Bone marrow (tissue), 2 donors: ENCODE measurements at regions not wholly inside any gene's neighbourhood (a gene's known extent, or its start where the extent isn't known, plus 50 kb on each side); places are given as distances from the start of the nearest gene placed in this dataset.

ENCODE experiments used
- DNase-seq, 2 donors: peaks; one replicate each; lab custom pipeline; 2025; lab: John Stamatoyannopoulos, UW

DNA sequence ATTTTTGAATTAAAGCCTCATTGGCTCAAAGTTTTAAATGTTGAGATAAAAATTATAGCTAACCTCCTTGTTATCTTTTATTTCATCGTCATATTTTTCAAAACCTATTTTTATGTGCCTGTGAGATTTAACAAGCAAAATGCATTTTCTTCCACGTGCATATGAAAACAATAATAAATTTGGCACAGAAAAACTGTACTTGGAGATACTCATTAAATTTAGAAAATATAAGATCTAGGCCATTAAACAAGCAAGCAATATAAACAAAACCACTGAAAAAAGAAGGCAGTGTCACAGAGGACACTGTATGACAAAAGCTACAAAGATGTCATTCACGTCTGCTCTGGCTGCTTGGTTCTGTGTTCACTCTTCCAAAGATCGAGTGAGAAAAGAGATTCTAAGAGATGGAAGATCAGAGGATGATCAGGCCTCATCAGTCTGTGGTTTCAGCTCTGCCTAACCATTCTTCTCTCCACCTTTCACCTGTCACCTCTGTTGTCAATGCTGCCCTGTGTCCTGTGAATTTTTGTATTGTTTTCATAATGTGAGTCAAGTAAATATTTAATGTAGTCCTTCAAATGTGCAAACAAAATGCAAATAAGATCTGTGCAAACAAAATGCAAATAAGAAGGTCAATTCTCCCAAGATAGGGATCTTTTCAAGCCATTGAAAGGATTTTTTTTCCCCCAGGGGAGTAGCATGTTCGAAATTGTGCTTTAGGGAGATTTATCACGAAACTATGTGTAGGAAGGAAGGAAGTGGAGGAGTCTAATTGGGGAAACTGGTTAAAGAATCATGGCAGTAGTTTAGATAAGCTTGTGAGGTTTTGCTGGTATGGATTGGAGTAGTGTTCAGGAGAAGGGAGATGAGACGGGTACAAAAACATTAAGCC lies 138.7 kb upstream of the RBMS1 start:
- no peak for DNase-seq

DNA sequence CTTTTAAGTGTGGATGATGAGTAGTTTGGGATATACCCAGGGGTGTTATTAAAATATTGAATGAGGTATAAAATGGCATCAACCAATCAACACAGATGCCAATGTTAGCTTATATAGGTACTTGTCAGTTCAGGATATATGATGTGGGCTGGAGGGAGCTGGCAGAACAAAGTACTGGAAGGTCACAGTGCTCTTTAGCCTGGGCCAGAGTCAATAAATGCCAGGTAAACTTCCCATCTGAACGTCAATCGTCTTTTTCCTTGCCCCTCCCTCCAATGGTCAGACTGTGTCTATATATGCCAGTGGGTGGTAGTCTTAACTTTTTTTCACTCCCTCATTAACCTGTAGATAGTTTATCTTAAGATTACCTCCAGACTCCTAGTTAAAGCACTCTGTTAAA lies 140.8 kb upstream of the RBMS1 start:
- DNase-seq, result no peak

DNA sequence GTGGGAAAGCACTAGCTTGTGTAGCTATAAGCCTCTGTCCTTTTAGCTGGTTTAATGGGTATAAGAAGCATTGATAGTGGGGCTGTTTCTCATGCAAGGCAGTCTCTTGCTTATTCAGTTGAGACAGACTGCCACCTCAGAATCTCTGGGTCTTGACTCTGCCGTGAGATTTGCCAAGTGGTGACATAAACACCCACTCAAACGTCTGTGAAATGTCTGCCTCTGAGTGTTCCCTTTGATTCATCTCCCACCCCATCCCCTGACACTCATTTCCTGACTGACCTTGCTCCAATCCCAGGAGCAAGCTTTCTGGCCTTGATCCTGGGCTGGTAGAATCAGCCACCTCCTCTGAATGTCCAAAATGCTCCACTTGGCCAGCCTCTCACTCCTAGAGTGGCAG lies 141.9 kb upstream of the RBMS1 start:
- no peak for DNase-seq

DNA sequence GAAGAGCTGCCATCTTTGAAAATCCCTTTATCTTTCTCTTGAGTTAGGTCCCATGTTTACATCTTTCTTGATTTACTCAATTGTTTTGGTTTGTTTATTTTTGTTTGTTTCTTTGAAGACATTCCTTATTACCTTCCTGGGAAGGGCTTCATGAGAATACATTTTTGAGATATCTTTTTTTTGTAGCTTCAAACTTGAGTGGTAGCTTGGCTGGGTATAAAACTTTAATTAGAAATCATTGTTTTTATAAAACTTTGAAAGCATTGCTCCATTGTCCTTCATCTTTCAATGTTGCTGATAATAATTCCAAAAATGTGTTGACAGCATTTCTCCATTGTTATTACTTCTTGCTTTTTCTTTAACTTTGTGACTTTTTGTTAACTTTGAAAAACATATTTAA lies 145.9 kb upstream of the RBMS1 start:
- DNase-seq, result no peak

DNA sequence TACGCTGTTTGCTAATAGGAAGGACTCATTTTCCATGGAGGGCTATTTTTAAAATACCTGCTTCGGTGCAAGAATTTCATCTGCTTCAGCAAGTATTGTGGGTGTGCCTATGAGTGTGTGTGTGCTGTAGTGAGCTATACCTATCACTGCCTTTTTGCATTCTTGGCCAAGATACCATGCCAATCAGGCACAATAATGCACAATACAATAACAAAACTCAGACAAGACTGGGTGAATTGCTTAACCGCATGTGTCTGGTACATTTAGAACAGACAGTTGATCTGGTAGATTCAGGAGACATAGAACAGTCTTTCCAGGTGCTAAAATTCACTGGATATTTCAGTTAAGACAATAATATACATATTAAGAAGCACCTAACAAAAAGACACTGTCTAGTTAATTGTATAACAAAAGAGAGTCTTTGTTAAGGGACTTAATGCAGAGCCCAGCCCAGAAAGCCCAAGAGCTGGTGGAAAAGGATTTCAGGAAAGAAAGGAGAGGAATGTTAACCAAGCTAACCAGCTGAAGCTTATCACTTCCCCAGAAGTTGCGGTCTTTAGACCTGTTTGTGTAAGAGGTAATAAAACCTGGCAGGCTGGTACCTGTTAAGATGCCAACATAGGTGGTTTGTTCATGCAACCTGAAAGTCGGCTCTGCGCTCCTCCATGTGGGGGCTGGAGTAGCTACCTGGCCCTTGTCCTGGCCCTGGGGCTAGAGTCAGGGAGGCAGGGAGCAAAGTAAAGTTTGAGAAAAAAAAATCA lies 153.3 kb upstream of the RBMS1 start:
- DNase-seq, result no peak

DNA sequence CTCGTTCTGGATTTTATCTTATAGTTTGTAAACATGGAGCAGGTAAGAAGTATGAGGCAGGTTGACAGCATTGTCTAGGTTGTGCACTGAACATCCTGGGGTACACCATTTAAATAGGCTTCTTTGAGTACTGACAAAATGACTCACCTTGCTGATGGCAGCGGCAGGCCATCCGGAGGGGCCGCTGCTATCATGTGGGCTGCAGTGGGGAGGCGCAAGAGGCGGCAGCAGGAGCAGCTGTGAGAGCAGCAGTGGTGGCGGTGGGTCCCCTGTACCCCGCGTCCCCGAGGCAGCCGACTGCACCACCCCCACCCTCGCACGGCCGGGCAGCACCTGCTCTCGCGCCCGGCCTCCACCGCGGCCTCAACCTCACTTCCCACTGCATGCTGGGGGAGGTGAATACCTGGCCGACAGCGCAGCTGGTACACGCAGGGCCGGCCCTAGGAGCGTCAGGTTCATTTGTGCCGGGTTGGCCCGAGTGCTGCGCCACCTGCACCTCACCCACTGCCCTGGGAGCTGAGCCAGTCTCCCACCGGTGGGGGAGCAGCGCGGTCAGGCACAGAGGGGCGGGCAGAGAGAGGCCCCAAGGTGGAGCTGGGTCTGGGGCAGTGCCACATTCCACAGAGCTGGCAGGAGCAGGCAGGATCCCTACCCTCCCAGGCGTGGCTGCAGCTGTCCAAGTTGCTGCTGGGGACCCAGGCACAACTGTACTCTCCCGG lies 154.5 kb upstream of the RBMS1 start:
- DNase-seq, result no peak

DNA sequence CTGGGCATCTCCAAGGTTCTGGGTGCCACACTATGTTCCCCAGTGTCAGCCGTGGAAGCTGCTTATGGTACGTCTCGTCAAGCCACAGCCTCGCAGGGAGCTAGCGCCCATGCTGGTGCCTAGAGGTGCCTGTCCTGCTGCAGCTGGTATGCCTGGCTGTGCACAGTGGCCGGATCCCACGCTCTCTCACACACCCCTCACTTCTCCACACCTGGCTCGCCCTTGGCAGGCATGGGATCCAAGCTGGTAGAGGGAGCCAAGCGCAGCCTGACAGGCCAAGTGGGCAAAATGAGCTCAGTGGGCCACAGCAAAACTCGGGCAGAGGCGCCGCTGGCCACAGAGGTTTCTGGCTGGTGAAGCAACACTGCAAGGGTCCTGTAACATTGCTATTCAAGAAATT lies 156.1 kb upstream of the RBMS1 start:
- DNase-seq, result no peak

DNA sequence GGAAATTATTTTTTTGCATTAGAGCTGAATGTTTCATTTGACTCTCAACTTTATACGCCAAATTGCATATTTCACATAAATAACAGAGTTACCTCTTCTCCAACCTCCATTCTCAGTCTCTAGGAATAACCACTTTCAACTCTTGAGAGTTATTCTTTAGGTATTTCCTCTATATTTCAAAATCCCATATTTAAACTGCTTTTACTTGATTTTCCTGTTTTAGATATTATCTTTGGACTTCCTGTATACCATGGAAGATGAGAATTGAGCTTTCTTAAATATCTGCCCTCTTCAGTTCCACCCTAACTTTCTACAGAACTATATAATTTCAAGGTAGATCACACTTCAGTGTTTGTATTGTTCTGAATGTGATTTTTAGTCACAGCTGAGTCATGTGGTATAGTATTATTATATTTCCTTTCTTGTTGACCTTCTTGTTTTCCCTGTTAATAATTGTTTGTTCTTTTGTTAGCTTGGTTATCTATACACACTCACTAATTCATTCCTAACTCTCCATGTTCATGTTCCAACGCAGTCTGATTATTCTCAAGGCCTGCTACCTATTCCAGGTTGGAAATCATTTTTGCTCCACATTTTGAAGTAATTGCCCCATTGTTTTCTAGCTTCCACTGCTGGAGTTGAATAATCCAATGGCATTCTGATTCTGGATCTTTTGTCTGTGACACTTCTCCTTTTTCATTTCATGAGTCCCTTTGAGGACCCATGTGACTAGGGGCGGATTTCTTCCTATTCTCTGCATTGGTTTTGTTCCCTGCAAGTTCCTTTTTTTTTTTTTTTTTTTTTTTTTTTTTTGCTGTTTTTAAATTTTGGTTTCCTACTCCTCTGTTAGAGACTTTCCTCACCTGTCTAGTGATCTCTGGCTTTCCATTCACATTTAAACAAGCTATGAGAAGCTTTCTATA lies 156.8 kb upstream of the RBMS1 start:
- DNase-seq, result no peak

DNA sequence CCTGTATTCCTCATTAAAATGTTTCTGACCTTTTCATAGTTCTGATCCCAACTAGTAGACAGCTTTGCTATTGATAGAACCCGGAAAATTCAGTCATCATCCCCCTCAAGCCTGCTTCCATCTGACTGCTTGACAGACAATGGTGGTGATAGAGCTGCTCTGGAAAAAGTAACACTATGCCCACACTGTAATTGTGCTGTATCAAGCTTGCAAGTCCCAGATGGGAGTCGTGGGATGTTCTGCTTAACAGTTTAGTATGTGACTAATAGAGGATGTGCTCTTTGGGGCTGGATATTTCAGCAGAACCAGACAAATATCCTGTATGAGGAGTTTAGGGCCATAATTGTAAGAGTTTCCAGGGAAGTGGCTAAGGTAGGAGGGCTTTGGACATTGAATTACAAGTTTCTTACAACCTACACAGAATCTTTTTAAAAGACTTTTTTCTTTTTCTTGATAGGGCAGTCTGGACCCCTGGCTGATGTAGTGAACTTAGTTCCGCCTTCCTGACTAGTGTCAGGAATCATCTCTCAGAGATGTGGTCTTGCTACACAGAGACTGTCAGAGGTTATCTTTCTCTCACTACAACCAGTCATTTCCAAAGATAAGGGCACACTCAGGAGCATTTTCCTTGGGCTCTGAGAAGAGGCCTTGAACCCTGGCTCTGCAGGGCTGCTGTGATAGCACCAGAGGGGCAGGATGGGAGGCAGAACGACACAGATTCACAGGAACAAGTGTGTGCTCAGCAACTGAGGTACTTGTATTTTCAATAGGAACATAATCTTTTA lies 158.0 kb upstream of the RBMS1 start:
- no peak for DNase-seq

DNA sequence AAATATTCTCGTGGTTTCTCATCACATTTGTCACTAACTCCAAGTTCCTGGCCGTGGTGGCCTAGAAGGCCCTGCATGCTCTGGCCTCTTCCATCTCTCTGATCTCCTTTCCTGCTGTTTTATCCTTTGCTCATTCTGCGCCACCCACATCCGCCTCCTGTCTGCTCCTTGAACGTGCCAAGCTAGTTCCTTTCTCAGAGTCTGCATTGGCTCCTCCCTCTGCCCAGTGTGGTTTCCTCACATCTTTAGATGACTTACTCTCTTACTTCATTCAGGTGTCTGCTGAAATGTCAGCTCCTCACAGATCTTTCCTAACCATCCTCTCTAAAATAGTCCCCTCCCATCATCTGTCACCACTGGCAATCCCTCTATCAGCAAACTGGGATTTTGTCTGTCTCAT lies 158.6 kb upstream of the RBMS1 start:
- no peak for DNase-seq

DNA sequence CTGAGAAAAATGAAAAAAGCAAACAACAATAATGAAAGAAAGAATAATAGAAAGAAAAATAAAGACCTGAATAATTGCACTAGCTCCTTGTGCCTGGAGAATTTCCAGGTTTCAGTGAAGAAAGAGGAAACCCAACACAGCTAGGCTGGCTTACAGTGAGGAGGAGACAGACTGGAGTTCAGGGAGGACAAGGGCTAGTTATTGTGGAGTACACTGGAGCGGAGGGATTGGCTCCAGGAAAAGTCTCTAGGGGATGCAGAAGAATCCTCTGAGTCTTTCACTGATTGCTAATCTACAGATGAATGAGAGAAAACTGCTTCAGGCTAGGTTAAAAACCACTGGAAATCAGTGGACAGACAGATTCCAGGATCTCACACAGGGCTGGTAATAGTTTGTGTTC lies 163.6 kb upstream of the RBMS1 start:
- DNase-seq, result no peak

DNA sequence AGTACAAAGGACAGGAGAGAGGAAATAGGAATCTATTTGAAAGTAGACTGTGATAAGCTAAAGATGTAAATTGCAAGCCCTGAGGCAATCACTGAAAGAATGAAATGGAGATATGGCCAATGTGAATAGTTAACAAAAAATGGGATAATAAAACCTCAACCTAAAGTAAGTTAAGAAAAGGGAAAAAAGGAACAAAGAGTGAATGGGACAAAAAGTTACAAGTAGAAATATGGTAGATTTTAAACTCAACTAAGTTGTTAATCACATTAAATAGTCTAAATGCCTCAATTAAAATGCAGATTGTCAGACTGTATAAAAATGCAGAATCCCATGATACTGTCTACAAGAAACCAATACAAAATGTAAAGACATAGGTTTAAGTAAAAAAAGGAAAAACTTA lies 165.2 kb upstream of the RBMS1 start:
- no peak for DNase-seq

DNA sequence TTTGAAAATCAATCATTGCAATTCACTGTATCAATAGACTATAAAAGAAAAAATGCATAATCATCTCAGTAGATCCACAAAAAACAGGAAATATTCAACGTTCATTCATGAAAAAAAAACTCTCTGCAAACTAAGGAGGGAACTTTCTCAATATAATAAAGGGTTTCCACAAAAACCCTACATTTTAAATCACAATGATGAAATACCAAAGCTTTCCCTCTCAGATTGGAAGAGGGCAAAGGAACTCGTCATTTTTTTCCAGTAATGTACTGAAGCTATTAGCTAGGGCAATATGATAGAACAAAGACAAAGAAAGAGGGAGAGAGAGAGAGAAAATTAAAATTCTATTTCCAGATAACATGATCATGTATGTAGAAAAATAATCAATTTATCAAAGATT lies 167.1 kb upstream of the RBMS1 start:
- DNase-seq, result no peak

DNA sequence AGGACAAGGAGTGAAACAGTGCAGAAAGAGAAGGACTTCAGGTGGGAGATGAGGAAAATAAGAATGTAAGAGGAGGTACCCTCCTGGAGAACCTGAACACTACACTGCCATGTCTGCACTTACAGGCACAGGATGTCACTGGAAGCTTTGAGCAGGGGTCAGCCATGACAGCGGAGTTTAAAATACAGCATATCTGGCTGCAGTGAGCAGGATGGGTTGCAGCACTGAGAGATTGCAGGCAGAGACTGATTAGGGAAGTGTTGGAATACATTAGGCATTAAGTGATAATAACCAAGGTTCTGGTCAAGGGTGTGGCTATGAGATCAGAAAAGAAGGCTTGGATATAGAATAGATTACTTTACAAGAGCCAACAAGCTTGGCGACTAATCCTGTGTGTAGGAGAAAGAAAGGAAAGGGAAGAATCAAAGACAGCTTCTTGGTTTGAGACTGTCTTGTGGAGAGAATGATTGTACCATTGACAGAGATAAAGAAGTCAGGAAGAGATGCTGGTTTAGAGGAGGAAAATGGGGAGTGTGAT lies 171.1 kb upstream of the RBMS1 start:
- no peak for DNase-seq

DNA sequence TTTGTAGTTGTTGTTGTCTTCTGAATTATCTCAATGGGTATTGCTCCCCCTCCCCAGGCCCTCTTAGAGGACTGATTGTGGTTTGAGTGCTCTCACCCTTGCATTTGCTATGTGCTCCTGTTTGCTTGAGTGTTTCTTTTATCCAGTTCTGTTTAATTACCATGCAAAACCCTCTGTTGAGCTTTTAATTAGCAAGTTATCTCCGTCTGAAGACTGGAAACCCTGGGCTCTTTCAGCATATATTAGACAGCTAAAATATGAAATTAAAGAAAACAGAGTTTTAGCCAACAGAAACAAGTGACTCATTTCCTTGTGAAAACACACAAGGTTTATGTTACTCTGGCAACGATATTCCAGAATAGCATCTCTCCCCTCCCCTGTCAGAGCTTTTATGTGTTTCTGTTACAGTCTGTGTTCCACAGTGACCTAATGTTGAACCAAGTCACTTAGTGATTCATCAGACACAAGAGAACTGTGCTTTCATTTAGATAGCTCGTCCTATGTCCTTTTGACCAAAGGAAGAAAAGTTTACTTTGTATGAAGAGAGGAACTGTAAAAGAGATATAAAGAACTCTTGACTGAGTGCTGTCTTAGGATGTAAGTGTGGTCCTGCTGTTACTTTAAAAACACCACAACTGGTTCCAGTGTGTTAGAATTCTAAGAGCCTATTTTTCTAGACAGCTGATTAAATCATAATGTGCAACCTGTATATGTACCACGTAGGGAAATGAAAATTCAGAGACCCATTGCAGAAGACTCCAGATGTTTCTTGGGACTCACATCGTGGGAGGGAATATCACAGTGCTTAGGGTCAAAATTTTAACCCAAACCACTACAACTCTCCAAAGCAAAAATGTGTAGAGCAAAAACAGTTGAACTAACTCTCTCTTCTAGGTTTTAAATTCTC lies 172.8 kb upstream of the RBMS1 start:
- no peak for DNase-seq

DNA sequence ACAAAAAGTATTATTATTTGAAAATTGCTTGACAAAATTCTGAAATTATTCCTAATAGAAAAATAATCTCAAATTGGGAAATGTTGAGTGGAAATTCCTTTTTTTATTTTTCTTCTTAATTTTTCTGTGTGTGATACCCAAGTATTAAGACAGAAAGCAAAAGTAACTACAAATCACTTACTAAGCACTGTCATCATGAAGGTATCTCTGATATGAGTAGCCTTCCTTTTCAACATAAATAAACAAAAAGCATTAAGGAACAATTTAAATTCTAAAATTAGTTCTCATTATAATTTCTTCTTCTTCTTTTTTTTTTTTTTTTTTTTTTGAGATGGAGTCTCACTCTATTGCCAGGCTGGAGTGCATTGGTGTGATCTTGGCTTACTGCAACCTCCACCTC lies 174.2 kb upstream of the RBMS1 start:
- DNase-seq, result no peak

DNA sequence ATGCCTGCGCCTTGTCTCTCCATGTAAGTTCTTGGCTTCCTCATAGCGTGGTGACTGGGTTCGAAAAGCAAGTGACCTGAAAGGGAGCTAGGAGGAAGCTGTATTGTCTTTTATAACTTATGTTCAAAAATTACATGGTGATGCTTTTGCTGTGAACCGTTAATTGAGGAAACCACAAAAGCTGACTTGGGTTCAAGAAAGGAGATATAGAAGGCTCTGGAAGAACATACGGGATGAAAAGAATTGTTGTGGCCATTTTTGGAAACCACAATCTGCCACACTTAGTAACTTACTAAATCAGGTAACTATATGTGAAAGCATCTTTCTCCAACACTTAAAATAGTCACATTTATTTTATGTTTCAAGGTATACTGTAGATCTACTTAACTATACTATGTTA lies 177.0 kb upstream of the RBMS1 start:
- no peak for DNase-seq

DNA sequence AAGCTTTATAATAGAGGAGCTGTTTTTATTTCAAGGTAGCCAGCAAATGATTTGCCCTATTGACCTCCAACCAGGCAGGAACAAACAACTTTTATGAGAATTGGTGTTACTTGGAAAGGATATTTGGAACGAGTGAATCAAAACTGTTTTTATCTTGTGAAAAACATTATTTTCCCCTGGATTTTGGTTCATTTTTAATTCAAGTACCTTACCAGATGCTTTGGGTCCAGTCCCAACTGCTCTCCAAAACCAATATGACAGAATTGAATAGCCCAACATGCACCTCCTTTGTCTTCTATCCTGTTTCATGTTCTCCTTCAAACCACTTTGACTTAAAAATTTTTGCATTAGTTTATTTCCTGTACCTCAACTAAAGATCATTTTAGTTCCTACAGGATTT lies 178.6 kb upstream of the RBMS1 start:
- no peak for DNase-seq

DNA sequence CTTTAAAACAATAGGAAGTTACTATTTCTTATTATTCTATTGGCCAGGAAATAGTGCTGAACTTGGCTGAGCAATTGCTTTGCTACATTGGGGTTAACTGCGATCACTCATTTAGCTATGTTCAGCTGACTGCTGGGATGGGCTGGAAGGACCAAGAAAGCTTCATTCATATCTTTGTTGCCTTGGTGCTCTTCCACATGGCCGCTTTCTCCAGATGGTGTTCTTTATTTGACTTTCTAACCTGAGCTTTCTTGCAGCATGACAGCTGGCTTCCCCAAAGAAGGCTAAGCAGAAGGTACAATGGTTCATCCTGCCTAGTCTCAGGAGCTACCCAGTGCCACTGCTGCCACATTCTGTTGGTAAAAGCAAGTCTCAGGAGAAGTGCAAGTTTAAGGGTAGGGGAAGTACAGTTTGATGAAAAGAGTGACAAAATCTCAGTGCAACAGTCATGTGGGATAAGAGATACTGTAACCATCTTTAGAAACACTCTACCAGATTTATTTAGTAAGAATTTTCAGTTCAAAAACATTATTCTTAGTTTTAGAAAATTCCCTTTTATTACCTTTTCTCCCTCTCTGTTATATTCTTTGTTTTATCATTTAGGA lies 180.6 kb upstream of the RBMS1 start:
- no peak for DNase-seq
